ENCODE measurements at regions not wholly inside any gene's neighbourhood (a gene's known extent, or its start where the extent isn't known, plus 50 kb on each side); places are given as distances from the start of the nearest gene placed in this dataset.
"Not testable (repeated sequence)": the region's sequence is repeated elsewhere in the genome, so short reads cannot be mapped to it uniquely, and the experiment has no call there.

DNA sequence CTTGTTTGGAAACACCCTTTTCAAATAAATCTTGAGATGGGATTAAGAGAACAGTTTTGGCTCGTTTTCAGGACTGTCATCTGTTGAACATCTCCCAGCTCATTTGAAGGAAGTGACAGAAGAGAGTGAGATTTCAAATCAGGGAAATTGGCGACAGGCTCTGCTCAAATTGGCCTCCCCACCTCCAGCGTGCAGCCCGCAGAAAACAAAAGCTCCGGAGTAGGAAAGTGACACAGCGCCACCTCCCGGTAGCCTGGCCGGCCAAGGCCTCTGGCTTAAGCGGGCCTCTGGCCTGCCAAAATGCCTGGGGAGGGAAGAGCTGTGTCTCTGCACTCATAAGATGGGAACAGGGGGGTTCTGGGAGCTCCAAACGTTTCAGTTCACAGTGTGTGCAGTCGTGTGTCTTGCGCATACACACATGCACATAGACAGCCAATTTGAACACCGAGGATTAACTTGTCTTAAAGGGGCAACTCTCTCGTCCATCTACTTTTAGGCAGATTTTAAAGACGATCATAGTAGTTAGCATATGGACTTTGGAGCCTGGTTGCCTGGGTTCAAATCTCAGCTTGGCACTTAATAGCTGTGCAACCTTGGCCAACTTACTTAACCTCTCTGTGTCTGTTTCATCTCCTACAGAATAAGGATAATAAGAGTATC lies 132.7 kb upstream of the RCN1 start:
- peak; percentile 87 for DNase-seq (ENCODE audit: low read depth, low spot score)

- DNase-seq (ENCODE audit: low read depth, low spot score) = peak; percentile 33
Observed at GRCh38 chr11:31957674-31958073, 133.2 kb upstream of the RCN1 start.

DNA sequence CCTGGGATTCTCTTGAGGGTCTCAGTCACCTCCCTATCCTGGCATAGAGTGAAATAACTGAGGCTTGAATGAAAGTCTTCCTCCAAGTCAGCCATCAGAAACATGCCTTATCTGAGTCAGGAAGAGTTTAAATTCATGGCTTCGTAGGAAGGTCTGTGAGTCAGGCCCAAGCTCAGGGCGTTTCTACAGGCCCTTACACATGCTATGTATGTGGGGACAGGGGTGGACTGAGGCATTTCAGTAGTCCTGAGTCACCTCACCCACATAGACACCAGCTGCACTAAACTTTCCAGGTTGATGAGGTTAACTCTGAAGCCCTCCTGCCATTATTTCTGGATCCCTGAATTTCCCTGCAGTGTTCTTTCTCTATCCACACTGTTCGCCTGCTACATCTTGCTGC lies 134.6 kb upstream of the RCN1 start:
- no peak for DNase-seq (ENCODE audit: low read depth, low spot score)

DNA sequence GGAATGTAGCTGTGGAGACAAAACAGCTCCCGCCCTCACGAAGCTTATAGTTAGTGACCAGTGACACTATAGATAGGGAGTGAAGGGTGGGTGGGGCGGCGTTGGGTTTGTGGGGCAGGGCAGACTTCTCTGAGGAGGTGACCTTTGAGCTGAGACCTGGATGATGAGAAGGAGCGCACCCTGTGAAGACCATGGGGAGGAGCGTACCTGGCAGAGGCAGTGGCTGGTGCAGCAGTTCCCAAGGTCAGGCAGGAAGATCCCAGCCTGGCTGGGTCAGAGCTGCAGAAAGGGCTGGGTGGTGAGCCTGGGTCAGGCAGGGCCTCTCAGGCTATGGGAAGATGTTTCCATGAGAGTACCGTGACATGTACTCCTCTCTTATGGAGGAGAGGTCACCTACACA lies 135.0 kb upstream of the RCN1 start:
- DNase-seq (ENCODE audit: low read depth, low spot score) = no peak

DNA sequence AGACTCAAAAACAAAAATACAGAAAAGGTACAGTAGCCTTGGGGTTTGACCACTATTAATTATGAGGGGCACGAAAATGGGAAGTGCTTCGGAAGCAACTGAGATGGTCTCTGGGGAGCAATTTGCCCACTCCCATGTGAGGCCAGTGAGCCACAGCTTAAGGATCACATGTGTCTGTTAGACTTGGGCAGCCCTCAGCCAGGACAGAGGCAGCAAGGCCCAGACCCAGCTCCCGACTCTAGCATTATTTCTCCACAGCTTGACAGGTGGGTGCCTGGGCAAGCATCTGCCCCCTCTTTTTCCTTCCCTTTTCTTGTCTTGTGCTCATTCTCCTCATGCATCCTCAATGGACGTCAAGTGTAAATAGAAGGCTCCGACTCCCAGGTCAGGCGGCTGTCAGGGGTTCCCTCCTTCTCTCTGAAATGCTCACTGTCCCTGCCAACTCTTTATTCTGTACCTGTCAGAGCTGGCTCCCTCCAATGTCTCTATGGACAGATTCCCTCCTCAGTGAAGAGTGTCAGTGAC lies 137.0 kb upstream of the RCN1 start:
- DNase-seq (ENCODE audit: low read depth, low spot score) = no peak

- not testable (repeated sequence) for DNase-seq (ENCODE audit: low read depth, low spot score)
Observed at GRCh38 chr11:31949733-31950200, 138.6 kb upstream of the PAX6 start.

DNA sequence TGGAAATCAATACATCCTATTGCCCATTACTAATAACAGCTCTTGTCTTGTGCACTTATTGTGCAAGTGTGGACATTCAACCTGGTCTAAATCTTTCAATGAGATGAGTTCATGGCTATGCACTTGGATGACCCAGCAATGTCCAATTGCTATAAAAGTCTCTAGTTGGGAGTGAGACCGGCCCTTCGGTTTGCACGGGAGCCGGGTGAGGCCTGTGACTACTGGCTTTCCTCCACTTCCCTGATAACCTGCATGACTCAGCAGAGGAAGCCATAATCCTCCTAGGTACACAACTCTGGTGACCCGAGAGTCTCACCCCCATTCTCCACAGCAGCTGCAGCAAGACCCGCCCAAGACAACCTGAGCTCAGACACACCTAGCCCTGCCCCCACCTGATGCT lies 135.9 kb upstream of the PAX6 start:
- no peak for DNase-seq (ENCODE audit: low read depth, low spot score)

- DNase-seq (ENCODE audit: low read depth, low spot score) = no peak
Observed at GRCh38 chr11:31943056-31943780, 132.1 kb upstream of the PAX6 start.

DNA sequence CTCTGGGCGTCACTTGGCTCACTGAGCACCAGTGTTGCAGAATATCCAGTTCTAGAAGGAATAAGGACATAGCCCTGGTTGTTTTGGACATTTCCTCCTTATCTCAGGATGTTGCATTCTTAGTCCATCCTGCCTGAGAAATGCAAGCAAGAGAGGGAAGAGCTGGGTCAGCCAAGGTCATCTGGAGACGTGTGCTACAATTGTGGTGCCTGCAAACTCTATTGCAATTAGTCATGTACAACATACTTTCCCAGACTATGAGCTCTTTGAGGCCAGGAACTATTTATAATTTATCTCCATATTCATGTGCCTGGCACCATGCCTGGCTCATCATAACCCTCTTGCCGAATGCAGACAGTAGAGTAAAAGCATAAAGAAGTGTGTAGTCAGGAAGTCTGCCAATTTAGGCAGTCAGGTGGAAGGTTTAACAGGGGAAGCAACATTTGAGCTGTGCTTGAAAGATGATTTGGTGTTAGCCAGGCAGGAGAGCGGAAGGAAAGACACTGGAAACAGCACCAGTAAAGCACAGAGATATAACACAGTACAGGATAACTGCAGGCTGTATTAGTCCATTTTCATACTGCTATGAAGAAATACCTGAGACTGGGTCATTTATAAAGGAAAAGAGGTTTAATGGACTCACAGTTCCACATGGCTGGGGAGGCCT lies 129.4 kb upstream of the PAX6 start:
- DNase-seq (ENCODE audit: low read depth, low spot score) = no peak

DNA sequence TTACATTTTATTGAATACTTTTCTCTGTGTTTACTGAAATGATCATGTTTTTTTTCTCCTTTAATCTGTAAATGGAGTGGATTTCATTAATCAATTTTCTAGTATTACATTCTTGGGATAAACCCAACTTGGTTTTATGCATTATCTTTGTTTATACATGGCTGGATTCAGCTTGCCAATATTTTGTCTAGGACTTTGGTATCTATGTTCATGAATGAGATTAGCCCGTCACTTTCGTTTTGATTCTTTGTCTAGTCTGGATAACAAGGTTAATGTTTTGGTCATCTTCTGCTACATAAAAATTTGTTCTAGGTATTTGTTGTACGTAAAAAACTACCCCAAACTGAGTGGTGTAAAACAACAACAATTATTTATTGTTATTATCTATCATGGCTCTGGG lies 127.9 kb upstream of the PAX6 start:
- no peak for DNase-seq (ENCODE audit: low read depth, low spot score)

DNA sequence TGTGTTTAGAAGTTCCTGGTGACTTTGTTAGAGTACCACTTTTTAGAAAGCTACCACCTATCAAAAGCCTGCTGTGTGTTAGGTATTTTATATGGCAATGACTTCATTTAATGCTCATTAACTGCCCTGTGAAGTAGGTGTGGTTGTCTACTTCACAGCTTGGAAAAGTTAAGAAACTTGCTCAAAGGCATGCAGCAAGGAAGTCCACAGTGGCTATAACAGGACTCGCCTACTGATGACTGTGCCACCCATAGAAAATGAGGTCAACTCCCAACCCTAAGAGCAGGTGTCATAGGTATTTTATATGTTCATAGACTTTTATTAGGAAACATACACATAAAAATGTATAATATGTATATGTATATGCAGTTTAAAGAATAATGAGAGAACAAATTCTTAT lies 125.2 kb upstream of the PAX6 start:
- no peak for DNase-seq (ENCODE audit: low read depth, low spot score)

DNA sequence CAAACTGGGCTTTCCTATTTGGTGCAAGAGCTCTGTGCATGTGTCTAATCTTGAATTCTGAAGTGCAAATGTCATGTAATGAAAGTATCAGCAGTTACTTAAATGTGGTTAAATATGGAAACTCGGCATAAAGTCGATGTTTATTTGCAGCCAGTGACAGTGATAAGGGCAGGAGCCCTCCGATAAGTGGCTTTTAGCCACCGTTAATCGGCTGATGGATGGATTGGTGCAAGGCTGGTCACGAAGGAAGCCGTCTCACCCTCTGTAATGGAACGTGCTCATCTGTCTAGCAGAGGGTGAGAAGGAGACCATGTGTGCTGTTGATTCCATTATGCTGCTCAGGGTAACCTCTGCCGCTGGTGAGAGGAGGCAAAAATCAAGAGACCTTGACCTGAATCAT lies 121.8 kb upstream of the PAX6 start:
- DNase-seq (ENCODE audit: low read depth, low spot score) = no peak

DNA sequence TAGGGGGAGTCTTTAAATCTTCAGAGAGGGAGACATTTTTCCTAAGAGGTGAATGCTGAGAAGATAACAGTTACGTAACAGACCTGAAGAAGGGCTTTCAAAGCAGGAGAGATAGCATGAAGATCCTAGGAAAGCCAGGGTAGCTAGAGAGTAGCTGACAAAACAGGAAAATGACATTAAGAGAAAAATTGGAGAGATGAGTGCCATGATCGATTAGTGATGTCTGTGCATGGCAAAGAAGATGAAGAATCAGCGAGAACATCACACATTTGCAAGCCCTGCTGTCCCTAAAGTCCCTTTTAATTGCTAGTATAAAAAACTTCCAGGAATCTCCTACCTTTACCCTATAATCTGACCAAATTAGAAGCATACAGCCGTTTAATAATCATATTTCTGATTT lies 116.9 kb upstream of the PAX6 start:
- DNase-seq (ENCODE audit: low read depth, low spot score) = no peak

- no peak for DNase-seq (ENCODE audit: low read depth, low spot score)
Observed at GRCh38 chr11:31926816-31927528, 115.8 kb upstream of the PAX6 start.

DNA sequence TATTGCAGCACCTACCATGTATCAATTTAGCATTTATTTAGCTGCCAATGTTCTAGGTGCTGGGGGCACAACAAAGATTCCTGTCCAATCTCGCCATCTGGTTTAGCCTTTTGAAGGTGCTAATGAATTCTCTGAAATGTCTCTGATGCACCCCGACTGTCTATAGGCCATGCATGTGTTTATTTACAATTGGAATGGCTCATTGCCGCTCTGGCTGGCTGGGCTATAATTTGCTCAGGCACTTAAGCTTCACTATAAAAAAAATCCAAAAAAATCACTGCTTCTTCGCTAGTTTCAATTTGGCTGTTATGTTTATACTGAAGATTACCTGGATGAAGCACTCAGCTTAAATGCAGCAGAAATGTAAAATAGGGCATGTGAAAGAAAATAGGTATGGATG lies 115.0 kb upstream of the PAX6 start:
- DNase-seq (ENCODE audit: low read depth, low spot score) = no peak

DNA sequence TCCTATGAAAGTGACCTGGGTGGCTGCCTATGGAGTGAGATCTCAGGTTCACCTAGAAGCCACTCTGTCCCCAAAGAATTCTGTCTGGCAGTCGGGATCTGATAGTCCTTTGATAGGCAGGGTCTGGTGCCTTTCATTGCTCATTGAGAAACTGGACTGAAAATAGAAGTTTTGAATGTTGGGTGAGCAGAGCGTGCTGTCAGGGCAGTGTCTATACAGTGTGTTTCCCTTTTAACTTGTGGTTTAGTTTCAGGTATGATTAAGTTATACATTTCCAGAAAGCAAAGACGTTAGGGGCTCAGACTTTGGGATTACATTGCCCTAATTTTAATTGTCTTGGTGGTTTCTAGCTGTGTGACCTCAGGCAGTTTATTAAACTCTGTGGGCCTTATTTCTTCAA lies 111.3 kb upstream of the PAX6 start:
- no peak for DNase-seq (ENCODE audit: low read depth, low spot score)

DNA sequence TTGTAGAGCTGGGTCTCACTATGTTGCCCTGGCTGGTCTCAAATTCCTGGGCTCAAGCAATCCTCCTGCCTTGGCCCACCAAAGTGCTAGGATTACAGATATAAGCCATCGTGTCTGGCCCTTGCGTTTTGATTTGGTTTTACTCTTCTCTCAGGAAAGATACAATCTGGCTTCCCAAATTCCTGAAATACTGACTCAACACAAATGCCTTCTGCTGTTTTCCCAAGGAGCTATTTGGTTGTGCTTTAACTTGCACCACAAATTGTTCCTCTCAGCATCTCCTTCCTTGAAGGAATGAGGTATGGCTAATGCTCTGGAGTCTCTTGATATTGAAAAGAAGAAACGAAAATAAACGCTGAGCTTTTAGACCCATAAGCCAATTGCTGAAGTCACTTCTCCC lies 110.0 kb upstream of the PAX6 start:
- DNase-seq (ENCODE audit: low read depth, low spot score) = peak; percentile 53

GRCh38 chr11:31919175-31919574 lies 108.1 kb upstream of the PAX6 start:
- no peak for DNase-seq (ENCODE audit: low read depth, low spot score)

DNA sequence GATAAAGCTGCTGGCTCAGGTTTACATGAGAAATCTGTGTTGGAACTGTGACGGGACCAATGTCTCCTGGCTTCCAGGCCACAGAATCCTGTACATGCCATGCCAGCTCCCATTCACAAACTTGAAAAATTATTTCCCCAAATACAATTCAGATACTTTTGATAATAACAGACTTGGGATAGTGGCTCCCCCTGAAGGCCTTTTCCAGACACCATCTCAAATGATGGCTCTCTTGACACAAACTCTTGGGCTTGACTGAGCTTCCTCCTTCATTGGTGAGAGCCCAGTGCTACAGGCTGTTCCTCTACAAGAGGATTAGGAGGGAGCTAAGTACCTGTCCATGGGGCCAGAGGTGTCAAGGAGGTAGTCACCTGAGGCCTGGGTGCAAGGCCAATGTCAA lies 104.7 kb upstream of the PAX6 start:
- no peak for DNase-seq (ENCODE audit: low read depth, low spot score)

DNA sequence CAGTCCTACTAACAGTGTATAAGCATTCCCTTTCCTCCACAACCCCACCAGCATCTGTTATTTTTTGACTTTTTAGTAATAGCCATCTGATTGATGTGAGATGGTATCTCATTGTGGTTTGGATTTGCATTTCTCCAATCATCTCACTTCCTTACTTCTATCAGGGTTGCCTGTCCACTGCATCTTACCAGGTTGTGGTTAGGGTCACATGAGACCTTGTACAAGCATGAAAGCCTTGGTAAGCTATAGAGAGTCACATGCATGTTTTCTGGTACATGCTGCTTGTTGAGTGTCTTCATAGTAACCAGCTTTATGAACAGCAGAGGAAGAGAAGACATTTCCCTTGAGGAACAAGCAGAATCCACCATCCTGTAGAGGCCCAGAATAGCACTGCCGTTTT lies 102.9 kb upstream of the PAX6 start:
- DNase-seq (ENCODE audit: low read depth, low spot score) = no peak

GRCh38 chr11:31912808-31913207 lies 101.7 kb upstream of the PAX6 start:
- DNase-seq (ENCODE audit: low read depth, low spot score) = no peak

- no peak for DNase-seq (ENCODE audit: low read depth, low spot score)
Observed at GRCh38 chr11:31910950-31911576, 99.9 kb upstream of the PAX6 start.
